ENCODE measurements at regions not wholly inside any gene's neighbourhood (a gene's known extent, or its start where the extent isn't known, plus 50 kb on each side); places are given as distances from the start of the nearest gene placed in this dataset.

DNA sequence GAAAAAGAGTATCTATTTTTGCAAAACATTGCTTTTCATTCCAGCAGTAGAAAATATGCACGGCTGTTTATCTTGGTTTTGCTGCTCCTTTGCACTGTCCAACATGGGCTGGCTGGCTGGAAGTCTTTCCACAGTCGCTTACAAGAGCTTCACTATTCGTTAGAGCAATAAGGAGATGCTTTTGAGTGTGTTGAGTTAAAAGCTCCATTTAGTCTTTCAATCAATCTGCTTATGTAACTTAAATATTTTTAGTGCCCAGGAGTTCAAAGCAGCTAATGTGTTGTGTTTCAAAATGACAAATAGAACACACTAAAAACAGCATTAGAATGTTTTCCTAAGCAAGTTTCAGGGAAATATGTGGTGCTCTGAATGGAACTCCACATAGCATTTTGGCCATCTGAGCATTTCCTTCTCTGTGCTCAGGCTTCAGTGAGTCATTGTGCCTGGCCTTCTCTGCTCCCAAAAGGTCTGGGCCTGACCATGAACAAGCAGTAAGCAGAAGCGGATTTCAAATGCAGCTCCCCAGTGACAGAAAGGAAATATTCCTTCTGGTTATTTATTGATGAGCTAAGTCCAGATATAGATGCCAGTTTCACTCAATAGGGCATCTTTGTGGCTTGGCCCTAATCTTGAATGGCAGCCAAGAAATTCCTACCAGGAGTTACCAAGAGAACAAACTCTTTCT is 580.3 kb downstream of the TENT5A start:
- no peak overlapping the region for H2AFZ ChIP-seq (ENCODE audit: insufficient read depth, low read depth, low read length, poor library complexity, severe bottlenecking)

DNA sequence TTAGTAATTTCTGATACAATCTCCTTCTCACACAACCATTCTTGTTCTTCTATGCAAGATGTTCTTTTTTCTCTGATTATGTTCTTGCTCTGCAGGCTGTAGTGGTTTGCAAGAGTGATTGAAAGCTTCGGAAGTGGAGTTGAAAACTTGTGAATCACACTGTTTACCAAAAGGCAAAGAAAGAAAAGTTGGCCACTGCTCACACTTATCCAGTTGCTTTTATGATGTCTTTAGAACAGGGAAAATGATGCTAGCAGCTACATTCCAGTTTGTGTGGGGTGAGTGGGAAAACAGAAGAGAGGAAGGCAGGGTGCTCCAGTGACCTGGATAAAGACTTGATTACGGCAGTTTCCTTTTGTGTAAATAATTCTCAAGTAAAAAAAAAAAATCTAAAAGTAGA is 583.3 kb downstream of the TENT5A start:
- no peak overlapping the region for H3K4me3 ChIP-seq (replicated peaks in 1 of 3; ENCODE audit: low read depth in 2 of 3, low read length in 3 of 3)
- H3K27me3 Mint-ChIP-seq (ENCODE audit: low read depth in 3 of 3) = no peaks in the 10 kb centered on the region
- TF ChIP-seq, protein P1, sequence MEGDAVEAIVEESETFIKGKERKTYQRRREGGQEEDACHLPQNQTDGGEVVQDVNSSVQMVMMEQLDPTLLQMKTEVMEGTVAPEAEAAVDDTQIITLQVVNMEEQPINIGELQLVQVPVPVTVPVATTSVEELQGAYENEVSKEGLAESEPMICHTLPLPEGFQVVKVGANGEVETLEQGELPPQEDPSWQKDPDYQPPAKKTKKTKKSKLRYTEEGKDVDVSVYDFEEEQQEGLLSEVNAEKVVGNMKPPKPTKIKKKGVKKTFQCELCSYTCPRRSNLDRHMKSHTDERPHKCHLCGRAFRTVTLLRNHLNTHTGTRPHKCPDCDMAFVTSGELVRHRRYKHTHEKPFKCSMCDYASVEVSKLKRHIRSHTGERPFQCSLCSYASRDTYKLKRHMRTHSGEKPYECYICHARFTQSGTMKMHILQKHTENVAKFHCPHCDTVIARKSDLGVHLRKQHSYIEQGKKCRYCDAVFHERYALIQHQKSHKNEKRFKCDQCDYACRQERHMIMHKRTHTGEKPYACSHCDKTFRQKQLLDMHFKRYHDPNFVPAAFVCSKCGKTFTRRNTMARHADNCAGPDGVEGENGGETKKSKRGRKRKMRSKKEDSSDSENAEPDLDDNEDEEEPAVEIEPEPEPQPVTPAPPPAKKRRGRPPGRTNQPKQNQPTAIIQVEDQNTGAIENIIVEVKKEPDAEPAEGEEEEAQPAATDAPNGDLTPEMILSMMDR (IDR thresholded peaks at IDR 0.05) = no peak
- DNase-seq = no peak
- no peaks in the 10 kb centered on the region for H3K79me2 ChIP-seq (ENCODE audit: insufficient read depth, low read length)
- H3K9me3 ChIP-seq (replicated peaks in 1 of 2; ENCODE audit: control insufficient read depth in 1 of 2, insufficient read depth in 1 of 2, low read length in 2 of 2) = no peaks in the 10 kb centered on the region
- H3K4me1 ChIP-seq (ENCODE audit: control insufficient read depth in 1 of 2, insufficient read depth in 2 of 2, low read length in 2 of 2) = no peaks in the 10 kb centered on the region
- no CpG with 5 or more reads among the region's 2 CpGs for WGBS (ENCODE audit: insufficient coverage)
- no peaks in the 10 kb centered on the region for H3K9me3 Mint-ChIP-seq
- no peaks in the 10 kb centered on the region for H3K27me3 ChIP-seq (ENCODE audit: control insufficient read depth in 2 of 2, insufficient read depth in 2 of 2, low read length in 2 of 2)
- no peaks in the 10 kb centered on the region for H3K36me3 Mint-ChIP-seq
- no peak overlapping the region for H3K4me2 ChIP-seq (replicated peaks; ENCODE audit: extremely low read depth, low read length, poor library complexity, severe bottlenecking)
- no peaks in the 10 kb centered on the region for H3K36me3 ChIP-seq (replicated peaks in 1 of 2; ENCODE audit: control insufficient read depth in 1 of 2, insufficient read depth in 2 of 2, low read length in 2 of 2)
- no peaks in the 10 kb centered on the region for H3K4me1 Mint-ChIP-seq
- H3K27ac ChIP-seq (ENCODE audit: low read depth in 1 of 2, low read length in 2 of 2) = no peak overlapping the region
- H3K9ac ChIP-seq (ENCODE audit: insufficient read depth, low read length, poor library complexity, severe bottlenecking) = no peak overlapping the region
- intact Hi-C loops (cut with micrococcal nuclease) = no loop called here
- H3K27ac Mint-ChIP-seq = no peak overlapping the region
- H3K4me3 Mint-ChIP-seq = no peak overlapping the region
- no peaks in the 10 kb centered on the region for H4K20me1 ChIP-seq (ENCODE audit: insufficient read depth, low read length)
- H2AFZ ChIP-seq (ENCODE audit: insufficient read depth, low read depth, low read length, poor library complexity, severe bottlenecking) = no peak overlapping the region

More for the DNA sequence above, 580.3 kb downstream of the TENT5A start:
- no peaks in the 10 kb centered on the region for H3K9me3 Mint-ChIP-seq
- Histone ChIP-seq H3K4me3 (replicated peaks in 1 of 3; ENCODE audit: low read depth in 2 of 3, low read length in 3 of 3) (no peak overlapping the region), H4K20me1 (ENCODE audit: insufficient read depth, low read length) (no peaks in the 10 kb centered on the region), H3K9me3 (replicated peaks in 1 of 2; ENCODE audit: control insufficient read depth in 1 of 2, insufficient read depth in 1 of 2, low read length in 2 of 2) (no peaks in the 10 kb centered on the region), H3K36me3 (replicated peaks in 1 of 2; ENCODE audit: control insufficient read depth in 1 of 2, insufficient read depth in 2 of 2, low read length in 2 of 2) (no peaks in the 10 kb centered on the region), H3K9ac (ENCODE audit: insufficient read depth, low read length, poor library complexity, severe bottlenecking) (no peak overlapping the region), H3K27ac (ENCODE audit: low read depth in 1 of 2, low read length in 2 of 2) (no peak overlapping the region), H3K4me2 (replicated peaks; ENCODE audit: extremely low read depth, low read length, poor library complexity, severe bottlenecking) (no peak overlapping the region), H3K79me2 (ENCODE audit: insufficient read depth, low read length) (no peaks in the 10 kb centered on the region), H3K27me3 (ENCODE audit: control insufficient read depth in 2 of 2, insufficient read depth in 2 of 2, low read length in 2 of 2) (no peaks in the 10 kb centered on the region), H3K4me1 (ENCODE audit: control insufficient read depth in 1 of 2, insufficient read depth in 2 of 2, low read length in 2 of 2) (no peaks in the 10 kb centered on the region)
- TF ChIP-seq, protein P1 (IDR thresholded peaks at IDR 0.05) = no peak
- no peak for DNase-seq
- H3K27ac Mint-ChIP-seq = no peak overlapping the region
- intact Hi-C loops (cut with micrococcal nuclease) = no loop called here
- H3K27me3 Mint-ChIP-seq (ENCODE audit: low read depth in 3 of 3) = no peaks in the 10 kb centered on the region
- 70% methylated on average over 2 of the region's 4 CpGs for WGBS (ENCODE audit: insufficient coverage)
- H3K4me1 Mint-ChIP-seq = no peaks in the 10 kb centered on the region
- H3K4me3 Mint-ChIP-seq = no peak overlapping the region
- no peaks in the 10 kb centered on the region for H3K36me3 Mint-ChIP-seq

All from CD14-positive monocyte (primary cell).